HCT116 (cell line): ENCODE measurements at regions not wholly inside any gene's neighbourhood (a gene's known extent, or its start where the extent isn't known, plus 50 kb on each side); places are given as distances from the start of the nearest gene placed in this dataset.

Experiments
- ATAC-seq: fragments of 200-7000 bp; cut with Tn5 transposase; 2 replicates; pipeline ENCODE4 v1.9.1; 2020; ENCODE audit warnings: mild to moderate bottlenecking, moderate library complexity
- BruUV-seq: library from RNA; stranded (reverse); fragments of 400-500 nt; replicated peaks from 2 replicates; lab custom pipeline; 2021; lab: Mats Ljungman, UMichigan
- CTCF ChIA-PET: fragments of 300-600 bp; sonication (Branson Sonifier 250); formaldehyde crosslinking; loops from one replicate; lab custom pipeline; 2021; ENCODE audit warnings: antibody characterized with exemption; lab: Charles Lee
- POLR2A ChIA-PET: fragments of 300-600, 350-600 bp; sonication (Branson Sonifier 250); formaldehyde crosslinking; loops from one replicate; lab custom pipeline; 2021; ENCODE audit warnings: antibody characterized with exemption; lab: Charles Lee
- RAD21 ChIA-PET, 2 experiments: fragments of 300-600 bp; sonication (Branson Sonifier 250); formaldehyde crosslinking; loops; one replicate each; lab custom pipeline; 2023; ENCODE audit warnings: low total read pairs in 2 of 2; ENCODE audit not compliant: uncharacterized antibody in 2 of 2, unreplicated experiment in 2 of 2, low non-redundant PET in 1 of 2; lab: Charles Lee
- DNase-seq: peaks from one replicate; pipeline ENCODE4 v3.0.0-alpha.2; 2010; ENCODE audit warnings: low read depth, low spot score
- H2AFZ ChIP-seq: fragments of 200-600 bp; shearing (Covaris generic), sonication (generic); 2 replicates; pipeline ENCODE4 v1.6.1; 2017; ENCODE audit warnings: low read depth, mixed run types, mixed read lengths, antibody characterized with exemption, low read length; ENCODE audit not compliant: poor library complexity, severe bottlenecking
- H3K27ac ChIP-seq: 2 replicates; pipeline ENCODE4 v1.5.1; 2012; ENCODE audit warnings: low read depth, low read length
- H3K27me3 ChIP-seq: fragments of 200-600 bp; sonication (generic); 2 replicates; pipeline ENCODE4 v1.6.1; 2016; ENCODE audit warnings: mixed run types, low read length, mixed read lengths; ENCODE audit not compliant: insufficient read depth
- H3K36me3 ChIP-seq, 2 experiments: fragments of 200-500 bp in 1 of 2; fragments of 200-600 bp in 1 of 2; sonication (Bioruptor generic) in 1 of 2; sonication (generic) in 1 of 2; 2 replicates each; pipeline versions ENCODE4 v1.5.1 to v1.6.1; 2014 to 2016; ENCODE audit warnings: low read length in 2 of 2, inconsistent platforms in 1 of 2, mixed read lengths in 1 of 2, mixed run types in 1 of 2; ENCODE audit not compliant: insufficient read depth in 2 of 2, control insufficient read depth in 1 of 2
- H3K4me1 ChIP-seq, 2 experiments: fragments of 200-600 bp in 1 of 2; sonication (generic) in 1 of 2; 2 replicates each; pipeline versions ENCODE4 v1.5.1 to v1.6.1; 2012 to 2017; ENCODE audit warnings: low read length in 2 of 2, inconsistent platforms in 1 of 2, mild to moderate bottlenecking in 1 of 2, mixed read lengths in 1 of 2, mixed run types in 1 of 2, moderate library complexity in 1 of 2; ENCODE audit not compliant: insufficient read depth in 2 of 2, control insufficient read depth in 1 of 2
- H3K4me2 ChIP-seq: fragments of 200-600 bp; sonication (generic); 2 replicates; pipeline ENCODE4 v1.6.1; 2017; ENCODE audit warnings: mixed run types, low read length, mixed read lengths
- H3K4me3 ChIP-seq, 2 experiments: fragments of 200-600 bp in 1 of 2; sonication (generic) in 1 of 2; replicated peaks in 1 of 2; 2 replicates each; pipeline ENCODE4 v1.5.1; 2011 to 2016; ENCODE audit warnings: low read length in 2 of 2, control low read depth in 1 of 2, low read depth in 1 of 2, mild to moderate bottlenecking in 1 of 2, mixed read lengths in 1 of 2, mixed run types in 1 of 2
- H3K79me2 ChIP-seq: fragments of 200-600 bp; sonication (generic); 2 replicates; pipeline ENCODE4 v1.6.1; 2017; ENCODE audit warnings: mild to moderate bottlenecking, mixed run types, low read length, moderate library complexity, mixed read lengths; ENCODE audit not compliant: insufficient read depth
- H3K9ac ChIP-seq: fragments of 200-600 bp; sonication (generic); 2 replicates; pipeline ENCODE4 v1.6.1; 2016; ENCODE audit warnings: low read length, mixed read lengths
- H3K9me2 ChIP-seq: fragments of 200-600 bp; sonication (generic), shearing (Covaris generic); 2 replicates; pipeline ENCODE4 v1.6.1; 2017; ENCODE audit warnings: mixed run types, mild to moderate bottlenecking, moderate library complexity; ENCODE audit not compliant: insufficient read depth
- H3K9me3 ChIP-seq, 2 experiments: fragments of 200-500 bp in 1 of 2; fragments of 200-600 bp in 1 of 2; sonication (Bioruptor generic) in 1 of 2; sonication (generic) in 1 of 2; 2 replicates each; pipeline ENCODE4 v1.6.1; 2014 to 2017; ENCODE audit warnings: low read length in 2 of 2, mixed read lengths in 2 of 2, inconsistent platforms in 1 of 2, low read depth in 1 of 2, mild to moderate bottlenecking in 1 of 2, mixed run types in 1 of 2, moderate library complexity in 1 of 2; ENCODE audit not compliant: control insufficient read depth in 1 of 2, insufficient read depth in 1 of 2
- H4K20me1 ChIP-seq: fragments of 200-600 bp; sonication (generic), shearing (Covaris generic); 2 replicates; pipeline ENCODE4 v1.6.1; 2017; ENCODE audit warnings: mixed run types, mild to moderate bottlenecking, moderate library complexity; ENCODE audit not compliant: insufficient read depth
- CEBPB ChIP-seq: IDR thresholded peaks from 2 replicates; pipeline ENCODE4 v1.6.1; 2012; ENCODE audit warnings: low read depth
- ELF1 ChIP-seq: IDR thresholded peaks from 2 replicates; pipeline ENCODE4 v1.6.1; 2012; ENCODE audit warnings: low read depth, borderline replicate concordance
- EZH2 ChIP-seq: fragments of 200-600 bp; sonication (generic); IDR thresholded peaks from 2 replicates; pipeline ENCODE4 v1.6.1; 2017; ENCODE audit warnings: antibody characterized with exemption, mixed run types
- EZH2phosphoT487 ChIP-seq: fragments of 200-600 bp; IDR thresholded peaks from 2 replicates; pipeline ENCODE4 v1.6.1; 2018; ENCODE audit warnings: antibody characterized with exemption, borderline replicate concordance
- POLR2A ChIP-seq: IDR thresholded peaks from 2 replicates; pipeline ENCODE4 v1.7.0; 2011; ENCODE audit warnings: borderline replicate concordance; ENCODE audit not compliant: insufficient read depth, insufficient read length; ENCODE audit errors: extremely low read depth
- TCF7L2 ChIP-seq: IDR thresholded peaks from 2 replicates; pipeline ENCODE4 v1.7.0; 2011; ENCODE audit warnings: borderline replicate concordance, inconsistent platforms; ENCODE audit not compliant: insufficient read depth, insufficient read length; ENCODE audit errors: extremely low read depth
- ZFX ChIP-seq: fragments of 450-650 bp; IDR thresholded peaks from 2 replicates; pipeline ENCODE4 v1.6.1; 2017
- ZNF274 ChIP-seq: fragments of 200-500 bp; sonication (Bioruptor generic); IDR thresholded peaks from 2 replicates; pipeline ENCODE4 v1.6.1; 2014; ENCODE audit warnings: mild to moderate bottlenecking, low read depth, low read length, inconsistent platforms
- intact Hi-C: fragments of 100-400 bp; cut with micrococcal nuclease; formaldehyde crosslinking; loops from 2 replicates; pipeline ENCODE4 v1.10.0; 2022
- TF ChIP-seq, protein P1 (sequence below): IDR thresholded peaks from 2 replicates; pipeline ENCODE4 v1.6.1; 2012; ENCODE audit warnings: low read depth
- TF ChIP-seq, protein P2 (sequence below): IDR thresholded peaks from 2 replicates; pipeline ENCODE4 v1.6.1; 2012
- TF ChIP-seq, protein P3 (sequence below): IDR thresholded peaks from 2 replicates; pipeline ENCODE4 v1.6.1; 2011; ENCODE audit warnings: mild to moderate bottlenecking, low read length, moderate library complexity; ENCODE audit not compliant: insufficient replicate concordance; ENCODE audit errors: extremely low read depth

DNA sequence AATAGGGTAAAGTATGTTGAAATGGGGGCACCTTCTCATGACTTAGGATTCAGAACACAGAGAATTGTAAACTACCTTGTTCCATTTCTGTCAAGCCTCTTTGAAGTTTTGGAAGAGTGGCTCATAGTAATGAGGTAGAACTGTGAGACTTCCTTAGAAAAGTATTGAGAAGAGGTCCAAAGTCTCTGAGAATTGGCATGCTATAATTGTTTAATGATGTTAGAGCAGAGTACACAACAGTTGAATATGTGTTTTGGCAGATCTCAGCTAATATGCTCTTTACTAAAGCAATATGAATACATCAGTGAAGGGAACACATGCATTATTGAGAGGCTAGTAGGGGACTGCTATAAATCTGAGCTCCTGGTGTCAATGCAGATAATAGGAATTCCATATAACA lies 579.4 kb upstream of the RIOK2 start:
- no peak for TF ChIP-seq ZFX
- TF ChIP-seq ELF1, result no peak
- no peak for TF ChIP-seq CEBPB
- no peak for TF ChIP-seq ZNF274
- no peaks in the 10 kb centered on the region; a peak in 1 of 4 replicates for H3K9me3 ChIP-seq

DNA sequence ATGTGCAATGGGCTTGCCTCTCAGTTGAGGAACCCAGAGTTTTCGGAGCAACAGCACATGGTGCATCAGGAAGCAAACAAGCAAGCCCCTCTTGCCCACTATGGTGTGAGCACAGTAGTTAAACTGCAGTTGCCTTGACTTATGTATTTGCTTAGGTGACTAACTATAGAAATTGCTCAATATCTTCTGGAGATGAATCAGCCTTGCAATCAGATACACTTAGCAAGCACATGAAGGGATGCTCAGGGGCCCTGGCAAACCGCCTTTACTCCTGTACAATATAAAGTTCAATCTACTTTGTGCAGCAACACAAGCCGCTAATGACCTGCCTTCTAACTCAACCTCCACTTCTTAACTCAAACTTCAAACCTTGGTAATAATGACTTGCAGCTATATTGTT lies 581.7 kb upstream of the RIOK2 start:
- no peak for TF ChIP-seq POLR2A
- TF ChIP-seq TCF7L2, result no peak
- TF ChIP-seq EZH2phosphoT487, result no peak
- TF ChIP-seq, protein P1, sequence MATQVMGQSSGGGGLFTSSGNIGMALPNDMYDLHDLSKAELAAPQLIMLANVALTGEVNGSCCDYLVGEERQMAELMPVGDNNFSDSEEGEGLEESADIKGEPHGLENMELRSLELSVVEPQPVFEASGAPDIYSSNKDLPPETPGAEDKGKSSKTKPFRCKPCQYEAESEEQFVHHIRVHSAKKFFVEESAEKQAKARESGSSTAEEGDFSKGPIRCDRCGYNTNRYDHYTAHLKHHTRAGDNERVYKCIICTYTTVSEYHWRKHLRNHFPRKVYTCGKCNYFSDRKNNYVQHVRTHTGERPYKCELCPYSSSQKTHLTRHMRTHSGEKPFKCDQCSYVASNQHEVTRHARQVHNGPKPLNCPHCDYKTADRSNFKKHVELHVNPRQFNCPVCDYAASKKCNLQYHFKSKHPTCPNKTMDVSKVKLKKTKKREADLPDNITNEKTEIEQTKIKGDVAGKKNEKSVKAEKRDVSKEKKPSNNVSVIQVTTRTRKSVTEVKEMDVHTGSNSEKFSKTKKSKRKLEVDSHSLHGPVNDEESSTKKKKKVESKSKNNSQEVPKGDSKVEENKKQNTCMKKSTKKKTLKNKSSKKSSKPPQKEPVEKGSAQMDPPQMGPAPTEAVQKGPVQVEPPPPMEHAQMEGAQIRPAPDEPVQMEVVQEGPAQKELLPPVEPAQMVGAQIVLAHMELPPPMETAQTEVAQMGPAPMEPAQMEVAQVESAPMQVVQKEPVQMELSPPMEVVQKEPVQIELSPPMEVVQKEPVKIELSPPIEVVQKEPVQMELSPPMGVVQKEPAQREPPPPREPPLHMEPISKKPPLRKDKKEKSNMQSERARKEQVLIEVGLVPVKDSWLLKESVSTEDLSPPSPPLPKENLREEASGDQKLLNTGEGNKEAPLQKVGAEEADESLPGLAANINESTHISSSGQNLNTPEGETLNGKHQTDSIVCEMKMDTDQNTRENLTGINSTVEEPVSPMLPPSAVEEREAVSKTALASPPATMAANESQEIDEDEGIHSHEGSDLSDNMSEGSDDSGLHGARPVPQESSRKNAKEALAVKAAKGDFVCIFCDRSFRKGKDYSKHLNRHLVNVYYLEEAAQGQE, result no peak
- TF ChIP-seq, protein P2, sequence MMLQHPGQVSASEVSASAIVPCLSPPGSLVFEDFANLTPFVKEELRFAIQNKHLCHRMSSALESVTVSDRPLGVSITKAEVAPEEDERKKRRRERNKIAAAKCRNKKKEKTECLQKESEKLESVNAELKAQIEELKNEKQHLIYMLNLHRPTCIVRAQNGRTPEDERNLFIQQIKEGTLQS, result no peak
- no peak for TF ChIP-seq ZNF274
- no peak for TF ChIP-seq ZFX
- TF ChIP-seq, protein P3, sequence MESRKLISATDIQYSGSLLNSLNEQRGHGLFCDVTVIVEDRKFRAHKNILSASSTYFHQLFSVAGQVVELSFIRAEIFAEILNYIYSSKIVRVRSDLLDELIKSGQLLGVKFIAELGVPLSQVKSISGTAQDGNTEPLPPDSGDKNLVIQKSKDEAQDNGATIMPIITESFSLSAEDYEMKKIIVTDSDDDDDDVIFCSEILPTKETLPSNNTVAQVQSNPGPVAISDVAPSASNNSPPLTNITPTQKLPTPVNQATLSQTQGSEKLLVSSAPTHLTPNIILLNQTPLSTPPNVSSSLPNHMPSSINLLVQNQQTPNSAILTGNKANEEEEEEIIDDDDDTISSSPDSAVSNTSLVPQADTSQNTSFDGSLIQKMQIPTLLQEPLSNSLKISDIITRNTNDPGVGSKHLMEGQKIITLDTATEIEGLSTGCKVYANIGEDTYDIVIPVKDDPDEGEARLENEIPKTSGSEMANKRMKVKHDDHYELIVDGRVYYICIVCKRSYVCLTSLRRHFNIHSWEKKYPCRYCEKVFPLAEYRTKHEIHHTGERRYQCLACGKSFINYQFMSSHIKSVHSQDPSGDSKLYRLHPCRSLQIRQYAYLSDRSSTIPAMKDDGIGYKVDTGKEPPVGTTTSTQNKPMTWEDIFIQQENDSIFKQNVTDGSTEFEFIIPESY, result no peak
- no peak for TF ChIP-seq EZH2
- ChIA-PET CTCF (no interaction called here), RAD21 (no interaction called here), POLR2A (no interaction called here)
- Histone ChIP-seq H3K9ac (no peak overlapping the region), H3K36me3 (no peaks in the 10 kb centered on the region), H3K27me3 (no peaks in the 10 kb centered on the region), H2AFZ (no peak overlapping the region), H4K20me1 (no peaks in the 10 kb centered on the region), H3K27ac (no peak overlapping the region), H3K4me1 (no peaks in the 10 kb centered on the region), H3K9me2 (no peaks in the 10 kb centered on the region), H3K4me2 (no peak overlapping the region), H3K9me3 (no peaks in the 10 kb centered on the region), H3K79me2 (no peaks in the 10 kb centered on the region), H3K4me3 (no peak overlapping the region)
- intact Hi-C loops, result no loop called here
- DNase-seq (no peak), ATAC-seq (no peak)
- no TSS peak for BruUV-seq

More for the DNA sequence above, 579.4 kb upstream of the RIOK2 start:
- DNase-seq (no peak), ATAC-seq (no peak)
- Histone ChIP-seq H3K9me2 (no peaks in the 10 kb centered on the region), H3K27ac (no peak overlapping the region), H3K9ac (no peak overlapping the region), H2AFZ (no peak overlapping the region), H3K4me2 (no peak overlapping the region), H4K20me1 (no peaks in the 10 kb centered on the region), H3K79me2 (no peaks in the 10 kb centered on the region), H3K27me3 (no peaks in the 10 kb centered on the region), H3K36me3 (no peaks in the 10 kb centered on the region), H3K4me1 (no peaks in the 10 kb centered on the region), H3K4me3 (no peak overlapping the region)
- POLR2A ChIA-PET, result no interaction called here
- CTCF ChIA-PET, result no interaction called here
- intact Hi-C loops, result no loop called here
- RAD21 ChIA-PET, result no interaction called here
- BruUV-seq, result no TSS peak
